Keratinocyte (primary cell): ENCODE measurements at regions not wholly inside any gene's neighbourhood (a gene's known extent, or its start where the extent isn't known, plus 50 kb on each side); places are given as distances from the start of the nearest gene placed in this dataset.

Experiments used
- DNase-seq: peaks from one replicate; pipeline ENCODE4 v3.0.0-alpha.2; 2011; ENCODE audit warnings: low read depth, missing footprints, low spot score
- FAIRE-seq: peaks from 2 replicates; lab custom pipeline; 2011; peaks lifted over from hg19 to GRCh38; lab: Jason Lieb, UNC
- H2AFZ ChIP-seq: 2 replicates; pipeline ENCODE4 v1.6.0; 2012; ENCODE audit warnings: low read length, control low read depth, inconsistent platforms; ENCODE audit not compliant: control insufficient read depth
- H3K27ac ChIP-seq: 2 replicates; pipeline ENCODE4 v1.5.1; 2011; ENCODE audit warnings: low read length; ENCODE audit not compliant: control insufficient read depth, insufficient read depth
- H3K27me3 ChIP-seq: 3 replicates; pipeline ENCODE4 v1.6.0; 2011; ENCODE audit warnings: low read length; ENCODE audit not compliant: control insufficient read depth, insufficient read depth; ENCODE audit errors: extremely low read depth
- H3K36me3 ChIP-seq, 2 experiments: 2 replicates in 1 of 2; 3 replicates in 1 of 2; pipeline ENCODE4 v1.5.1; 2011; ENCODE audit warnings: low read length in 2 of 2, mild to moderate bottlenecking in 1 of 2; ENCODE audit not compliant: control insufficient read depth in 2 of 2, insufficient read depth in 2 of 2; ENCODE audit errors: extremely low read depth in 1 of 2
- H3K4me1 ChIP-seq: 3 replicates; pipeline ENCODE4 v1.5.1; 2011; ENCODE audit warnings: low read length; ENCODE audit not compliant: control insufficient read depth, insufficient read depth; ENCODE audit errors: extremely low read depth
- H3K4me2 ChIP-seq: 3 replicates; pipeline ENCODE4 v1.6.0; 2011; ENCODE audit warnings: low read depth, low read length; ENCODE audit not compliant: control insufficient read depth, insufficient read depth; ENCODE audit errors: extremely low read depth
- H3K4me3 ChIP-seq, 3 experiments: fragments of 200-600 bp in 1 of 3; sonication (generic) in 1 of 3; 2 replicates in 2 of 3; 3 replicates in 1 of 3; pipeline ENCODE4 v1.5.1; 2011 to 2016; ENCODE audit warnings: low read length in 3 of 3, mild to moderate bottlenecking in 3 of 3, control low read depth in 2 of 3, inconsistent platforms in 1 of 3, low read depth in 1 of 3, mixed read lengths in 1 of 3, mixed run types in 1 of 3, moderate library complexity in 1 of 3; ENCODE audit not compliant: control insufficient read depth in 2 of 3, insufficient read depth in 2 of 3; ENCODE audit errors: extremely low read depth in 1 of 3
- H3K79me2 ChIP-seq: 2 replicates; pipeline ENCODE4 v1.6.0; 2012; ENCODE audit warnings: low read length; ENCODE audit not compliant: control insufficient read depth, insufficient read depth
- H3K9ac ChIP-seq: 3 replicates; pipeline ENCODE4 v1.6.0; 2011; ENCODE audit warnings: low read length; ENCODE audit not compliant: control insufficient read depth, insufficient read depth; ENCODE audit errors: extremely low read depth
- H3K9me1 ChIP-seq: 3 replicates; pipeline ENCODE4 v1.6.0; 2011; ENCODE audit warnings: low read length; ENCODE audit not compliant: control insufficient read depth, insufficient read depth; ENCODE audit errors: extremely low read depth
- H3K9me3 ChIP-seq: 2 replicates; pipeline ENCODE4 v1.5.1; 2012; ENCODE audit warnings: low read depth, low read length; ENCODE audit not compliant: control insufficient read depth
- H4K20me1 ChIP-seq: 3 replicates; pipeline ENCODE4 v1.6.0; 2011; ENCODE audit warnings: low read length; ENCODE audit not compliant: control insufficient read depth, insufficient read depth; ENCODE audit errors: extremely low read depth
- EZH2 ChIP-seq: IDR thresholded peaks from one replicate; pipeline ENCODE4 v1.6.1; 2012; ENCODE audit warnings: inconsistent platforms, mild to moderate bottlenecking, low read length, moderate library complexity
- dilution Hi-C: fragments of 300-500 bp; cut with MboI; formaldehyde crosslinking; loops from one replicate; pipeline ENCODE4 v1.7.0; 2020; ENCODE audit warnings: low sequenced_read_pairs; ENCODE audit not compliant: extremely low pct_ligation_motif_present
- TF ChIP-seq, protein P1 (sequence below), 3 experiments: IDR thresholded peaks in 1 of 3; conservative IDR thresholded peaks in 1 of 3; optimal IDR thresholded peaks in 1 of 3; 2 replicates in 2 of 3; 3 replicates in 1 of 3; pipeline versions ENCODE3 to v1.5.1; 2011; ENCODE audit warnings: low read length in 3 of 3, mild to moderate bottlenecking in 3 of 3, moderate library complexity in 2 of 3, control low read depth in 1 of 3, inconsistent platforms in 1 of 3; ENCODE audit not compliant: insufficient read depth in 2 of 3; ENCODE audit errors: extremely low read depth in 1 of 3

DNA sequence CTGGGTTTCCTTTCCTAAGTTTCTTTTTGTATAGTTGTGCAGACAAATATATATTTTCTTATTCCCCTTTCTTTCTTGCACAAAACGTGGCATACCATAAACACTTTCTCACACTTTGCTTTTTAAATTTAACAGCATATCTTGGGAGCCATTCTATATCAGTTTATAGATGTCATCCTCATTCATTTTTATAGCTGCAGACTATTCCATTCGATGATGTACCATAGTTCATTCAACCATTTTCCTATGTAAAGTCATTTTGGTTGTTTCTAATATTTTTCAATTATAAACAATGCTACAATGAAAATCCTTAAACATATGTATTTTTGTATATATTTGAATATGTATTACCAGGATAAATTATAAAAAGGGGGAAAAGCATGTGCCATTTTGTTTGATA, 102.5 kb downstream of the RRM1 start:
- no peaks in the 10 kb centered on the region for H3K9me3 ChIP-seq
- H3K9ac ChIP-seq, result no peak overlapping the region
- DNase-seq (no peak), FAIRE-seq (no peak)
- TF ChIP-seq, protein P1, sequence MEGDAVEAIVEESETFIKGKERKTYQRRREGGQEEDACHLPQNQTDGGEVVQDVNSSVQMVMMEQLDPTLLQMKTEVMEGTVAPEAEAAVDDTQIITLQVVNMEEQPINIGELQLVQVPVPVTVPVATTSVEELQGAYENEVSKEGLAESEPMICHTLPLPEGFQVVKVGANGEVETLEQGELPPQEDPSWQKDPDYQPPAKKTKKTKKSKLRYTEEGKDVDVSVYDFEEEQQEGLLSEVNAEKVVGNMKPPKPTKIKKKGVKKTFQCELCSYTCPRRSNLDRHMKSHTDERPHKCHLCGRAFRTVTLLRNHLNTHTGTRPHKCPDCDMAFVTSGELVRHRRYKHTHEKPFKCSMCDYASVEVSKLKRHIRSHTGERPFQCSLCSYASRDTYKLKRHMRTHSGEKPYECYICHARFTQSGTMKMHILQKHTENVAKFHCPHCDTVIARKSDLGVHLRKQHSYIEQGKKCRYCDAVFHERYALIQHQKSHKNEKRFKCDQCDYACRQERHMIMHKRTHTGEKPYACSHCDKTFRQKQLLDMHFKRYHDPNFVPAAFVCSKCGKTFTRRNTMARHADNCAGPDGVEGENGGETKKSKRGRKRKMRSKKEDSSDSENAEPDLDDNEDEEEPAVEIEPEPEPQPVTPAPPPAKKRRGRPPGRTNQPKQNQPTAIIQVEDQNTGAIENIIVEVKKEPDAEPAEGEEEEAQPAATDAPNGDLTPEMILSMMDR (optimal IDR thresholded peaks at IDR 0.05 in 1 of 3, IDR thresholded peaks at IDR 0.05 in 1 of 3, conservative IDR thresholded peaks at IDR 0.05 in 1 of 3; ENCODE audit: extremely low read depth in 1 of 3, insufficient read depth in 2 of 3, low read length in 3 of 3), result no peak
- TF ChIP-seq EZH2, result no peak
- no peaks in the 10 kb centered on the region for H3K79me2 ChIP-seq
- H4K20me1 ChIP-seq, result no peaks in the 10 kb centered on the region
- no peak overlapping the region for H3K27ac ChIP-seq
- H3K4me1 ChIP-seq, result no peaks in the 10 kb centered on the region
- no peak overlapping the region for H3K4me2 ChIP-seq
- dilution Hi-C loops, result loop anchor here (25.0 kb wide), 1 partner anchor 365 kb away; no protein-coding TSS in a partner anchor
- H2AFZ ChIP-seq, result no peak overlapping the region
- no peaks in the 10 kb centered on the region for H3K9me1 ChIP-seq
- no peaks in the 10 kb centered on the region for H3K36me3 ChIP-seq
- no peaks in the 10 kb centered on the region for H3K27me3 ChIP-seq
- no peak overlapping the region for H3K4me3 ChIP-seq

DNA sequence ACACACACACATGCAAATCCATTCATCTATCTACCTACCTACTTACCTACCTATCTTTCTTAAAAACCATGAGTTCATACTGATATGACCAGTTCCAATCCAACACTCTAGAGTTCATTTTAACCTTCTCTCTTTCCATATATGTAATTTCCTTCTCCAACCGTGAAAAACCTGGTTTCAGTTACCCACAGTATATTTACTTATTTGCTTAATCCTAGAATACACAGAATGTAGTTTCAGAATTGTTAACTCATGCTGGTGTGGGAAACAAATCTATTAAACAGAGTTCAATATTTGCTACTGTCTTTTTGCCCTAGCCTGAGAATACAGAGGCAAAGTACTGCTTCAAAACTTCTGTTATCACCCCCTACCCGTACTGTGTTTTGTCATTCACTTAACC, 101.3 kb downstream of the RRM1 start:
- no peaks in the 10 kb centered on the region for H3K36me3 ChIP-seq
- H4K20me1 ChIP-seq, result no peaks in the 10 kb centered on the region
- no peaks in the 10 kb centered on the region for H3K4me1 ChIP-seq
- dilution Hi-C loops, result loop anchor here (25.0 kb wide), 1 partner anchor 366 kb away; no protein-coding TSS in a partner anchor
- H3K27ac ChIP-seq, result no peak overlapping the region
- H3K4me2 ChIP-seq, result no peak overlapping the region
- H3K4me3 ChIP-seq, result no peak overlapping the region
- H2AFZ ChIP-seq, result no peak overlapping the region
- no peaks in the 10 kb centered on the region for H3K27me3 ChIP-seq
- TF ChIP-seq, protein P1 (optimal IDR thresholded peaks at IDR 0.05 in 1 of 3, IDR thresholded peaks at IDR 0.05 in 1 of 3, conservative IDR thresholded peaks at IDR 0.05 in 1 of 3; ENCODE audit: extremely low read depth in 1 of 3, insufficient read depth in 2 of 3, low read length in 3 of 3), result no peak
- TF ChIP-seq EZH2, result no peak
- no peaks in the 10 kb centered on the region for H3K9me3 ChIP-seq
- DNase-seq (no peak), FAIRE-seq (no peak)
- H3K9me1 ChIP-seq, result no peaks in the 10 kb centered on the region
- no peak overlapping the region for H3K9ac ChIP-seq
- no peaks in the 10 kb centered on the region for H3K79me2 ChIP-seq
